ENCODE measurements at regions not wholly inside any gene's neighbourhood (a gene's known extent, or its start where the extent isn't known, plus 50 kb on each side); places are given as distances from the start of the nearest gene placed in this dataset.

- TF ChIP-seq CTCF (IDR thresholded peaks at IDR 0.05), result no peak
- no peak for TF ChIP-seq EZH2 (IDR thresholded peaks at IDR 0.05; ENCODE audit: borderline replicate concordance, insufficient read depth, low read depth, low read length, poor library complexity, severe bottlenecking)
These were observed 128.4 kb upstream of the MEIS1 start for GRCh38 chr2:66306483-66306882.

Measured in B cell (primary cell).